K562 (cell line): ENCODE measurements at regions not wholly inside any gene's neighbourhood (a gene's known extent, or its start where the extent isn't known, plus 50 kb on each side); places are given as distances from the start of the nearest gene placed in this dataset.

Source experiments
- COPS2 ChIP-seq: fragments of 450-650 bp; conservative IDR thresholded peaks from 2 replicates; pipeline ENCODE4 v1.6.1; 2016; ENCODE audit warnings: mild to moderate bottlenecking, moderate library complexity
- FOXA1 ChIP-seq: fragments of 450-650 bp; IDR thresholded peaks from 2 replicates; pipeline ENCODE4 v1.6.1; 2016; ENCODE audit warnings: mild to moderate bottlenecking, borderline replicate concordance
- FOXK1 ChIP-seq: sonication (generic); formaldehyde crosslinking; IDR thresholded peaks from 2 replicates; pipeline ENCODE4 v1.8.0; 2022; ENCODE audit warnings: missing genetic modification reagents, mild to moderate bottlenecking, borderline replicate concordance
- HMG20B ChIP-seq: fragments of 250-450 bp; sonication (Bioruptor Pico); IDR thresholded peaks from 2 replicates; pipeline ENCODE4 v1.5.0; 2021; ENCODE audit warnings: mild to moderate bottlenecking
- JUN ChIP-seq, 2 experiments: sonication (generic) in 1 of 2; formaldehyde crosslinking in 1 of 2; IDR thresholded peaks; 2 replicates each; pipeline versions ENCODE4 v1.6.1 to v1.8.0; 2012 to 2022; ENCODE audit warnings: borderline replicate concordance in 2 of 2, mild to moderate bottlenecking in 2 of 2, improper control_type of control experiment in 1 of 2, low read depth in 1 of 2, low read length in 1 of 2, missing genetic modification reagents in 1 of 2
- LEF1 ChIP-seq: fragments of 450-650 bp; IDR thresholded peaks from 2 replicates; pipeline ENCODE4 v1.6.1; 2016; ENCODE audit warnings: mild to moderate bottlenecking
- MAX ChIP-seq: sonication (generic); formaldehyde crosslinking; IDR thresholded peaks from 2 replicates; pipeline ENCODE4 v1.9.0; 2022; ENCODE audit warnings: mild to moderate bottlenecking, missing genetic modification reagents
- MYNN ChIP-seq, 2 experiments: sonication (generic); formaldehyde crosslinking in 1 of 2; IDR thresholded peaks; 2 replicates each; pipeline versions ENCODE4 v1.5.0 to v1.6.1; 2016 to 2020; ENCODE audit warnings: antibody characterized with exemption in 1 of 2, missing genetic modification reagents in 1 of 2
- NCOA1 ChIP-seq: fragments of 450-650 bp; IDR thresholded peaks from 2 replicates; pipeline ENCODE4 v1.6.1; 2016; ENCODE audit warnings: low read depth
- NR3C1 ChIP-seq: sonication (generic); formaldehyde crosslinking; IDR thresholded peaks from 2 replicates; pipeline ENCODE4 v1.8.1; 2022; ENCODE audit warnings: missing genetic modification reagents
- RFX5 ChIP-seq: IDR thresholded peaks from 2 replicates; pipeline ENCODE4 v1.6.1; 2011; ENCODE audit warnings: low read depth, mild to moderate bottlenecking, improper control_type of control experiment, low read length
- SIN3B ChIP-seq: fragments of 450-650 bp; IDR thresholded peaks from 2 replicates; pipeline ENCODE4 v1.6.1; 2017; ENCODE audit warnings: low read depth, mild to moderate bottlenecking, moderate library complexity
- SNAPC5 ChIP-seq: fragments of 250-450 bp; sonication (Bioruptor Pico); IDR thresholded peaks from 2 replicates; pipeline ENCODE4 v1.8.0; 2021; ENCODE audit warnings: moderate library complexity, mild to moderate bottlenecking, inconsistent platforms
- SPI1 ChIP-seq: IDR thresholded peaks from 2 replicates; pipeline ENCODE4 v1.6.1; 2011; ENCODE audit warnings: low read depth, low read length, control low read depth, borderline replicate concordance
- XRCC5 ChIP-seq: fragments of 200-400 bp; formaldehyde crosslinking; IDR thresholded peaks from 2 replicates; pipeline ENCODE4 v1.6.1; 2017; ENCODE audit warnings: low read depth, mild to moderate bottlenecking, low read length
- ZC3H8 ChIP-seq: fragments of 450-650 bp; IDR thresholded peaks from 2 replicates; pipeline ENCODE4 v1.6.1; 2017
- ZHX1 ChIP-seq: fragments of 150-350 bp; conservative IDR thresholded peaks from 2 replicates; pipeline ENCODE4 v1.6.1; 2014; ENCODE audit warnings: low read length
- ZNF41 ChIP-seq: fragments of 250-450 bp; sonication (Bioruptor Pico); conservative IDR thresholded peaks from 2 replicates; pipeline ENCODE4 v1.4.0; 2020; ENCODE audit warnings: mild to moderate bottlenecking
- TF ChIP-seq, protein P1 (sequence below): fragments of 250-450 bp; sonication (Bioruptor Pico); IDR thresholded peaks from 2 replicates; pipeline ENCODE4 v1.5.0; 2020; ENCODE audit warnings: mild to moderate bottlenecking
- TF ChIP-seq, protein P2 (sequence below): fragments of 250-450 bp; sonication (Bioruptor Pico); IDR thresholded peaks from 2 replicates; pipeline ENCODE4 v1.5.0; 2020; ENCODE audit warnings: mild to moderate bottlenecking, borderline replicate concordance
- TF ChIP-seq, protein P3 (sequence below): fragments of 450-650 bp; formaldehyde crosslinking; conservative IDR thresholded peaks from 2 replicates; pipeline ENCODE4 v1.4.0; 2022; ENCODE audit warnings: mild to moderate bottlenecking, missing genetic modification characterization

GRCh38 chr7:131109759-131110296, 217.8 kb upstream of the MKLN1 start (continued):
- 0 out of 2 replicates have a peak, but pooled peaks have one; percentile 6 for TF ChIP-seq ZNF41 (CRISPR knock-in tag)
- TF ChIP-seq MAX (CRISPR knock-in tag) = peak; percentile 62
- TF ChIP-seq SIN3B = no peak
- peak; percentile 52; the same call in 1 of the 2 replicates for TF ChIP-seq NCOA1
- TF ChIP-seq, protein P1, sequence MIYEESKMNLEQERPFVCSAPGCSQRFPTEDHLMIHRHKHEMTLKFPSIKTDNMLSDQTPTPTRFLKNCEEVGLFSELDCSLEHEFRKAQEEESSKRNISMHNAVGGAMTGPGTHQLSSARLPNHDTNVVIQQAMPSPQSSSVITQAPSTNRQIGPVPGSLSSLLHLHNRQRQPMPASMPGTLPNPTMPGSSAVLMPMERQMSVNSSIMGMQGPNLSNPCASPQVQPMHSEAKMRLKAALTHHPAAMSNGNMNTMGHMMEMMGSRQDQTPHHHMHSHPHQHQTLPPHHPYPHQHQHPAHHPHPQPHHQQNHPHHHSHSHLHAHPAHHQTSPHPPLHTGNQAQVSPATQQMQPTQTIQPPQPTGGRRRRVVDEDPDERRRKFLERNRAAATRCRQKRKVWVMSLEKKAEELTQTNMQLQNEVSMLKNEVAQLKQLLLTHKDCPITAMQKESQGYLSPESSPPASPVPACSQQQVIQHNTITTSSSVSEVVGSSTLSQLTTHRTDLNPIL (CRISPR knock-in tag) = no peak
- no peak for TF ChIP-seq SPI1
- no peak for TF ChIP-seq SNAPC5 (CRISPR knock-in tag)
- no peak for TF ChIP-seq FOXK1
- no peak for TF ChIP-seq RFX5
- TF ChIP-seq, protein P2, sequence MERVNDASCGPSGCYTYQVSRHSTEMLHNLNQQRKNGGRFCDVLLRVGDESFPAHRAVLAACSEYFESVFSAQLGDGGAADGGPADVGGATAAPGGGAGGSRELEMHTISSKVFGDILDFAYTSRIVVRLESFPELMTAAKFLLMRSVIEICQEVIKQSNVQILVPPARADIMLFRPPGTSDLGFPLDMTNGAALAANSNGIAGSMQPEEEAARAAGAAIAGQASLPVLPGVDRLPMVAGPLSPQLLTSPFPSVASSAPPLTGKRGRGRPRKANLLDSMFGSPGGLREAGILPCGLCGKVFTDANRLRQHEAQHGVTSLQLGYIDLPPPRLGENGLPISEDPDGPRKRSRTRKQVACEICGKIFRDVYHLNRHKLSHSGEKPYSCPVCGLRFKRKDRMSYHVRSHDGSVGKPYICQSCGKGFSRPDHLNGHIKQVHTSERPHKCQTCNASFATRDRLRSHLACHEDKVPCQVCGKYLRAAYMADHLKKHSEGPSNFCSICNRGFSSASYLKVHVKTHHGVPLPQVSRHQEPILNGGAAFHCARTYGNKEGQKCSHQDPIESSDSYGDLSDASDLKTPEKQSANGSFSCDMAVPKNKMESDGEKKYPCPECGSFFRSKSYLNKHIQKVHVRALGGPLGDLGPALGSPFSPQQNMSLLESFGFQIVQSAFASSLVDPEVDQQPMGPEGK (CRISPR knock-in tag) = no peak
- no peak for TF ChIP-seq NR3C1 (CRISPR knock-in tag)
- TF ChIP-seq FOXA1 = no peak
- peak; percentile 49; the same call in 1 of the 2 replicates for TF ChIP-seq JUN (IDR thresholded peaks at IDR 0.05; ENCODE audit: borderline replicate concordance, low read depth, low read length)
- TF ChIP-seq JUN (CRISPR knock-in tag; IDR thresholded peaks at IDR 0.05; ENCODE audit: borderline replicate concordance) = no peak
- no peak for TF ChIP-seq MYNN (IDR thresholded peaks at IDR 0.05)
- TF ChIP-seq MYNN (CRISPR knock-in tag; IDR thresholded peaks at IDR 0.05) = no peak
- TF ChIP-seq LEF1 = peak; percentile 75
- no peak for TF ChIP-seq HMG20B
- TF ChIP-seq, protein P3, sequence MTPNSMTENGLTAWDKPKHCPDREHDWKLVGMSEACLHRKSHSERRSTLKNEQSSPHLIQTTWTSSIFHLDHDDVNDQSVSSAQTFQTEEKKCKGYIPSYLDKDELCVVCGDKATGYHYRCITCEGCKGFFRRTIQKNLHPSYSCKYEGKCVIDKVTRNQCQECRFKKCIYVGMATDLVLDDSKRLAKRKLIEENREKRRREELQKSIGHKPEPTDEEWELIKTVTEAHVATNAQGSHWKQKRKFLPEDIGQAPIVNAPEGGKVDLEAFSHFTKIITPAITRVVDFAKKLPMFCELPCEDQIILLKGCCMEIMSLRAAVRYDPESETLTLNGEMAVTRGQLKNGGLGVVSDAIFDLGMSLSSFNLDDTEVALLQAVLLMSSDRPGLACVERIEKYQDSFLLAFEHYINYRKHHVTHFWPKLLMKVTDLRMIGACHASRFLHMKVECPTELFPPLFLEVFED (CRISPR knock-in tag) = no peak
- no peak for TF ChIP-seq ZC3H8
- TF ChIP-seq COPS2 = no peak
- TF ChIP-seq XRCC5 = no peak
- no peak for TF ChIP-seq ZHX1
